HCT116 (cell line): ENCODE measurements at regions not wholly inside any gene's neighbourhood (a gene's known extent, or its start where the extent isn't known, plus 50 kb on each side); places are given as distances from the start of the nearest gene placed in this dataset.

ENCODE experiments used
- ATAC-seq: fragments of 200-7000 bp; cut with Tn5 transposase; 2 replicates; pipeline ENCODE4 v1.9.1; 2020; ENCODE audit warnings: mild to moderate bottlenecking, moderate library complexity
- BruUV-seq: library from RNA; stranded (reverse); fragments of 400-500 nt; replicated peaks from 2 replicates; lab custom pipeline; 2021; lab: Mats Ljungman, UMichigan
- CTCF ChIA-PET: fragments of 300-600 bp; sonication (Branson Sonifier 250); formaldehyde crosslinking; loops from one replicate; lab custom pipeline; 2021; ENCODE audit warnings: antibody characterized with exemption; lab: Charles Lee
- POLR2A ChIA-PET: fragments of 300-600, 350-600 bp; sonication (Branson Sonifier 250); formaldehyde crosslinking; loops from one replicate; lab custom pipeline; 2021; ENCODE audit warnings: antibody characterized with exemption; lab: Charles Lee
- RAD21 ChIA-PET, 2 experiments: fragments of 300-600 bp; sonication (Branson Sonifier 250); formaldehyde crosslinking; loops; one replicate each; lab custom pipeline; 2023; ENCODE audit warnings: low total read pairs in 2 of 2; ENCODE audit not compliant: uncharacterized antibody in 2 of 2, unreplicated experiment in 2 of 2, low non-redundant PET in 1 of 2; lab: Charles Lee
- DNase-seq: peaks from one replicate; pipeline ENCODE4 v3.0.0-alpha.2; 2010; ENCODE audit warnings: low read depth, low spot score
- H2AFZ ChIP-seq: fragments of 200-600 bp; shearing (Covaris generic), sonication (generic); 2 replicates; pipeline ENCODE4 v1.6.1; 2017; ENCODE audit warnings: low read depth, mixed run types, mixed read lengths, antibody characterized with exemption, low read length; ENCODE audit not compliant: poor library complexity, severe bottlenecking
- H3K27ac ChIP-seq: 2 replicates; pipeline ENCODE4 v1.5.1; 2012; ENCODE audit warnings: low read depth, low read length
- H3K27me3 ChIP-seq: fragments of 200-600 bp; sonication (generic); 2 replicates; pipeline ENCODE4 v1.6.1; 2016; ENCODE audit warnings: mixed run types, low read length, mixed read lengths; ENCODE audit not compliant: insufficient read depth
- H3K36me3 ChIP-seq, 2 experiments: fragments of 200-500 bp in 1 of 2; fragments of 200-600 bp in 1 of 2; sonication (Bioruptor generic) in 1 of 2; sonication (generic) in 1 of 2; 2 replicates each; pipeline versions ENCODE4 v1.5.1 to v1.6.1; 2014 to 2016; ENCODE audit warnings: low read length in 2 of 2, inconsistent platforms in 1 of 2, mixed read lengths in 1 of 2, mixed run types in 1 of 2; ENCODE audit not compliant: insufficient read depth in 2 of 2, control insufficient read depth in 1 of 2
- H3K4me1 ChIP-seq, 2 experiments: fragments of 200-600 bp in 1 of 2; sonication (generic) in 1 of 2; 2 replicates each; pipeline versions ENCODE4 v1.5.1 to v1.6.1; 2012 to 2017; ENCODE audit warnings: low read length in 2 of 2, inconsistent platforms in 1 of 2, mild to moderate bottlenecking in 1 of 2, mixed read lengths in 1 of 2, mixed run types in 1 of 2, moderate library complexity in 1 of 2; ENCODE audit not compliant: insufficient read depth in 2 of 2, control insufficient read depth in 1 of 2
- H3K4me2 ChIP-seq: fragments of 200-600 bp; sonication (generic); 2 replicates; pipeline ENCODE4 v1.6.1; 2017; ENCODE audit warnings: mixed run types, low read length, mixed read lengths
- H3K4me3 ChIP-seq, 2 experiments: fragments of 200-600 bp in 1 of 2; sonication (generic) in 1 of 2; replicated peaks in 1 of 2; 2 replicates each; pipeline ENCODE4 v1.5.1; 2011 to 2016; ENCODE audit warnings: low read length in 2 of 2, control low read depth in 1 of 2, low read depth in 1 of 2, mild to moderate bottlenecking in 1 of 2, mixed read lengths in 1 of 2, mixed run types in 1 of 2
- H3K79me2 ChIP-seq: fragments of 200-600 bp; sonication (generic); 2 replicates; pipeline ENCODE4 v1.6.1; 2017; ENCODE audit warnings: mild to moderate bottlenecking, mixed run types, low read length, moderate library complexity, mixed read lengths; ENCODE audit not compliant: insufficient read depth
- H3K9ac ChIP-seq: fragments of 200-600 bp; sonication (generic); 2 replicates; pipeline ENCODE4 v1.6.1; 2016; ENCODE audit warnings: low read length, mixed read lengths
- H3K9me2 ChIP-seq: fragments of 200-600 bp; sonication (generic), shearing (Covaris generic); 2 replicates; pipeline ENCODE4 v1.6.1; 2017; ENCODE audit warnings: mixed run types, mild to moderate bottlenecking, moderate library complexity; ENCODE audit not compliant: insufficient read depth
- H3K9me3 ChIP-seq, 2 experiments: fragments of 200-500 bp in 1 of 2; fragments of 200-600 bp in 1 of 2; sonication (Bioruptor generic) in 1 of 2; sonication (generic) in 1 of 2; 2 replicates each; pipeline ENCODE4 v1.6.1; 2014 to 2017; ENCODE audit warnings: low read length in 2 of 2, mixed read lengths in 2 of 2, inconsistent platforms in 1 of 2, low read depth in 1 of 2, mild to moderate bottlenecking in 1 of 2, mixed run types in 1 of 2, moderate library complexity in 1 of 2; ENCODE audit not compliant: control insufficient read depth in 1 of 2, insufficient read depth in 1 of 2
- H4K20me1 ChIP-seq: fragments of 200-600 bp; sonication (generic), shearing (Covaris generic); 2 replicates; pipeline ENCODE4 v1.6.1; 2017; ENCODE audit warnings: mixed run types, mild to moderate bottlenecking, moderate library complexity; ENCODE audit not compliant: insufficient read depth
- ATF3 ChIP-seq: IDR thresholded peaks from 2 replicates; pipeline ENCODE4 v1.6.1; 2012
- ELF1 ChIP-seq: IDR thresholded peaks from 2 replicates; pipeline ENCODE4 v1.6.1; 2012; ENCODE audit warnings: low read depth, borderline replicate concordance
- JUND ChIP-seq: IDR thresholded peaks from 2 replicates; pipeline ENCODE4 v1.6.1; 2012
- REST ChIP-seq: IDR thresholded peaks from 2 replicates; pipeline ENCODE4 v1.6.1; 2012; ENCODE audit warnings: low read depth
- SP1 ChIP-seq: IDR thresholded peaks from 2 replicates; pipeline ENCODE4 v1.6.1; 2012; ENCODE audit warnings: low read depth
- ZBTB33 ChIP-seq: IDR thresholded peaks from 2 replicates; pipeline ENCODE4 v1.6.1; 2011; ENCODE audit warnings: mild to moderate bottlenecking, low read length, moderate library complexity; ENCODE audit not compliant: insufficient replicate concordance; ENCODE audit errors: extremely low read depth
- intact Hi-C: fragments of 100-400 bp; cut with micrococcal nuclease; formaldehyde crosslinking; loops from 2 replicates; pipeline ENCODE4 v1.10.0; 2022

- ChIA-PET CTCF (no interaction called here), RAD21 (no interaction called here), POLR2A (no interaction called here)
- Histone ChIP-seq H3K4me2 (no peak overlapping the region), H3K36me3 (no peaks in the 10 kb centered on the region), H3K4me1 (no peaks in the 10 kb centered on the region), H2AFZ (no peak overlapping the region), H4K20me1 (no peaks in the 10 kb centered on the region), H3K4me3 (no peak overlapping the region), H3K9me3 (no peaks in the 10 kb centered on the region), H3K9me2 (no peaks in the 10 kb centered on the region), H3K79me2 (no peaks in the 10 kb centered on the region), H3K27me3 (no peaks in the 10 kb centered on the region), H3K9ac (no peak overlapping the region), H3K27ac (no peak overlapping the region)
- intact Hi-C loops = no loop called here
- no peak for TF ChIP-seq SP1
- TF ChIP-seq ZBTB33 = no peak
- TF ChIP-seq ELF1 = no peak
- no peak for TF ChIP-seq JUND
- TF ChIP-seq REST = no peak
- no peak for TF ChIP-seq ATF3
- ATAC-seq = no peak
- no peak for DNase-seq
- no TSS peak for BruUV-seq
Observed at GRCh38 chr4:119745351-119745750, 116.7 kb upstream of the PDE5A start.
